ENCODE measurements at regions not wholly inside any gene's neighbourhood (a gene's known extent, or its start where the extent isn't known, plus 50 kb on each side); places are given as distances from the start of the nearest gene placed in this dataset.
"Not testable (repeated sequence)": the region's sequence is repeated elsewhere in the genome, so short reads cannot be mapped to it uniquely, and the experiment has no call there.

DNA sequence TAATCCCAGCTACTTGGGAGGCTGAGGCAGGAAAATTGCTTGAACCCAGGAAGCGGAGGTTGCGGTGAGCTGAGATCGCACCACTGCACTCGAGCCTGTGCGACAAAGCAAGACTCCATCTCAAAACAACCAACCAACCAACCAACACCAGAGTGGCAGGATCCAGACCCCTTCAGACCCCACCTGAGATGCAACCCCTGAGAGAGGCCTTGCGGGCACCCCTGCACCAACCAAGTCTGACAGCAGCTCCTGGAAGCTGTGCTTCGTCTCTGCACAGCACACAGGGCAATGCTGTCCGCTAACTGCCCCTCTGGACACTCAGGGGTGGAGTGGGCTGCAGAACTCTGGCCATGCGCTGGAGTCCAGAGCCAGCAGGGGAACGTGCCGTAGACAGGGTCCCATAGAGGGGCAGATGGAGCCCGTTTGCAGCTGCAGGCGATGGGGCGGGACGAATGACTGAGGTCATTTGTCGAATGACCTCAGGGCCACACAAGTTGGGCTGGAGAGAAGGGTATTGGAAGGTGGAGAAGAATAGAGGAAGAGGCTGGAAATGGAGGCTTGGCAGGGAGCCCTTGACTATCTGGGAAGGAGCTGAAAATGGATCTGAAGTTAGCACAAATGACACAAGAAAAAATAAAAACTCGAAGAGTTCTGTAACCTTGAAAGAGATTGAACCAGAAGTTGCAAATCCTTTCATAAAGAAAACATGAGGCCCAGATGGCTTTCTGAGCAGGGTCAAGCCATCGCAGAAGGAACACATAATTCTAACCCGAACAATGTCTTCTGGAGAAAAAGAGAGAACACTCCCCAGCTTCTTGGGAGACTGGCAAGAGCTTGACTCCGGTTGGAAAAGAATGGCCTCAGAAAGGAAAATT lies 199.7 kb downstream of the CTTN start:
- intact Hi-C loops (cut with micrococcal nuclease): no loop called here
- ATAC-seq (no peak), DNase-seq (no peak)
- Mint-ChIP-seq H3K36me3 (no peaks in the 10 kb centered on the region), H3K9me3 (peaks cover 0 to 1% (median 0%) of the 10 kb centered on the region in 11 donors), H3K27me3 (peaks cover 0 to 29% (median 12%) of the 10 kb centered on the region in 5 donors), H3K4me1 (peaks cover 0 to 2% (median 0%) of the 10 kb centered on the region in 7 donors), H3K4me3 (no peak overlapping the region), H3K27ac (no peak overlapping the region)
- no peak overlapping the region for H3K27ac ChIP-seq (ENCODE audit: low read depth, low read length)
- ChIA-PET CTCF (no interaction called here), POLR2A (no interaction called here)
- no peaks in the 10 kb centered on the region for H3K4me1 ChIP-seq (ENCODE audit: control insufficient read depth in 2 of 2, insufficient read depth in 2 of 2, low read length in 2 of 2)
- no peaks in the 10 kb centered on the region for H3K9me3 ChIP-seq (ENCODE audit: control insufficient read depth in 2 of 3, low read length in 3 of 3)
- no peaks in the 10 kb centered on the region for H3K27me3 ChIP-seq (ENCODE audit: control insufficient read depth in 2 of 2, insufficient read depth in 2 of 2, low read length in 2 of 2)
- H3K4me3 ChIP-seq (ENCODE audit: low read length): no peak overlapping the region
- no peaks in the 10 kb centered on the region for H3K36me3 ChIP-seq (ENCODE audit: control insufficient read depth in 2 of 3, insufficient read depth in 3 of 3, low read length in 3 of 3)

DNA sequence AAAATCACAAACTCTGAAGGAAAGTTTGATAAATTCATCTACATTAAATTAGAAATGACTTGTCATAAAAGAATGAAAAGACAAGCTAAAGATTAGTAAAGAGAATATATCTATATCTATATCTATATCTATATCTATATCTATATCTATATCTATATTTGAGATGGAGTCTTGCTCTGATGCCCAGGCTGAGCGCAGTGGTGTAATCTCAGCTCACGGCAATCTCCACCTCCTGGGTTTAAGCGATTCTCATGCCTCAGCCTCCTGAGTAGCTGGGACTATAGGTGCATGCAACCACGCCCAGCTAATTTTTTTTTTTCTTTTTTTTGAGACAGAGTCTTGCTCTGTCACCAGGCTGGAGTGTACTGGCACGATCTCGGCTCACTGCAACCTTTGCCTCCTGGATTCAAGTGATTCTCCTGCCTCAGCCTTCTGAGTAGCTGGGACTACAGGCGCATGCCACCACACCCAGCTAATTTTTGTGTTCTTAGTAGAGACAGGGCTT lies 202.6 kb downstream of the CTTN start:
- H3K36me3 Mint-ChIP-seq; H3K4me3 Mint-ChIP-seq; H3K27ac ChIP-seq (ENCODE audit: low read depth, low read length); H3K4me1 Mint-ChIP-seq; H3K9me3 Mint-ChIP-seq; H3K9me3 ChIP-seq (ENCODE audit: control insufficient read depth in 2 of 3, low read length in 3 of 3); H3K27me3 ChIP-seq (ENCODE audit: control insufficient read depth in 2 of 2, insufficient read depth in 2 of 2, low read length in 2 of 2); DNase-seq; ATAC-seq; intact Hi-C loops (cut with micrococcal nuclease); H3K4me3 ChIP-seq (ENCODE audit: low read length); H3K36me3 ChIP-seq (ENCODE audit: control insufficient read depth in 2 of 3, insufficient read depth in 3 of 3, low read length in 3 of 3); H3K4me1 ChIP-seq (ENCODE audit: control insufficient read depth in 2 of 2, insufficient read depth in 2 of 2, low read length in 2 of 2); CTCF ChIA-PET; POLR2A ChIA-PET; H3K27ac Mint-ChIP-seq: not testable (repeated sequence)
- H3K27me3 Mint-ChIP-seq: peaks cover 0 to 16% (median 8%) of the 10 kb centered on the region in 5 donors

DNA sequence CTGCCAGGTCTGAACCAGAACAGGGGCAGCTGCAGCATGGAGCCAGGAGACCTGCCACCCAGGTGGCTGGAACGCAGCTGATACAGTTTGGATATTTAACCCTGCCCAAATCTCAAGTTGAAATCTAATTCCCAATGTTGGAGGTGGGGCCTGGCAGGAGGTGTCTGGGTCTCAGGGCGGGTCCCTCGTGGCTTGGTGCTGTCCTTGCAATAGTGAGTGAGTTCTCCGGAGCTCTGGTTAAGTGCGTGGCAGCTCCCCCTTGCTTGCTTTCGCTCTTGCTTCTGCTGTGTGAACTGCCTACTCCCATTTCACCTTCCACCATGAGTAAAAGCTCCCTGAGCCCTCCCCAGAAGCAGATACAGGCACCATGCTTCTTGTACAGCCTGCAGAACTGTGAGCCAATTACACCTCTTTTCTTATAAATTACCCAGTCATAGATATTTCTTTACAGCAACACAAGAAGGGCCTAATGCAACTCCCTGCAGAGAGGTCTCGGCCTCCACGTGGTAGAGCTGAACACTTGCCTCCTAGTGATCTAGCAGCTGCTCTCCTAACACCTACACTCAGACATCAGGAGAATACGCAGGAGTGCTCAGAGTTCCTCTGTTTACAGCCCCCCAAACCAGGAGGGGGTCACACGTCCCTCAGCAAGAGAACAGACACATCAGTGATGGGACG lies 203.7 kb downstream of the CTTN start:
- H3K4me3 Mint-ChIP-seq: no peak overlapping the region
- intact Hi-C loops (cut with micrococcal nuclease): no loop called here

DNA sequence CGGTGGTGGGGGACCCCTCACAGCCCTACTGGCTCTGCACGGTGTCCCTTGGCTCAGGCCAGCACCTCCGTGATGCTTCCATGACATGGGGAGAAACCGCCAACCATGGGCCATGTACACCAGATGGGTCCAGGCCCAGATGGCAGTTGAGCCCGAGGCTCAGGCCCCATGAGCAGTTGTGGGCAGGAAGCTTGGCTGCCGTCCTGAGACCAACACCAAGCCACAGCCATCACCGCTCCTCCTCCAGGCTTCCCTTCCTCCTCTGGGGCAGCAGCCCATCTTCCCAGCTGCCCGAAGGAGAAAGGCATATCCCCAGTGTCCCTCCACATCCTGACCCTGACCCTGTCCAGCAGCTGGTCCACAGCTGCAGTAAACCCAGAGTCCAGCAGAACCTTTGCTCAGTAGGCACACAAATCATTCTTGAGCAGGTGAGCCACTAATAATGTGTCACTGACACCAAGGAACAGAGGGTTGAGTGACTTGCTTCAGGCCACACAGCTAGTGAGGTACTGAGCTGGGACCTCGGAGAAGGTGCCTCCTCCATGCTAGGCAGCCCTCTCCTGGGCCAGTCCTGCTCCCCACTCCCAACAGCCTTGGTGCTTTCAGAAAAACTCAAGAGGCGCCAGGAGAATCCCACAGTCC lies 204.9 kb downstream of the CTTN start:
- Histone ChIP-seq H3K4me1 (ENCODE audit: control insufficient read depth in 2 of 2, insufficient read depth in 2 of 2, low read length in 2 of 2) (no peaks in the 10 kb centered on the region), H3K4me3 (ENCODE audit: low read length) (no peak overlapping the region), H3K27ac (ENCODE audit: low read depth, low read length) (no peak overlapping the region), H3K27me3 (ENCODE audit: control insufficient read depth in 2 of 2, insufficient read depth in 2 of 2, low read length in 2 of 2) (no peaks in the 10 kb centered on the region), H3K36me3 (ENCODE audit: control insufficient read depth in 2 of 3, insufficient read depth in 3 of 3, low read length in 3 of 3) (no peaks in the 10 kb centered on the region), H3K9me3 (ENCODE audit: control insufficient read depth in 2 of 3, low read length in 3 of 3) (no peaks in the 10 kb centered on the region)
- no peak overlapping the region for H3K4me3 Mint-ChIP-seq
- H3K4me1 Mint-ChIP-seq: peaks cover 0 to 4% (median 0%) of the 10 kb centered on the region in 7 donors
- no peak overlapping the region for H3K27ac Mint-ChIP-seq
- CTCF ChIA-PET: no interaction called here
- ATAC-seq: no peak
- peaks cover 0 to 9% (median 0%) of the 10 kb centered on the region in 5 donors for H3K27me3 Mint-ChIP-seq
- H3K9me3 Mint-ChIP-seq: peaks cover 0 to 2% (median 0%) of the 10 kb centered on the region in 11 donors
- no peak for DNase-seq
- H3K36me3 Mint-ChIP-seq: no peaks in the 10 kb centered on the region
- intact Hi-C loops (cut with micrococcal nuclease): no loop called here
- POLR2A ChIA-PET: no interaction called here

More for the DNA sequence above, 203.7 kb downstream of the CTTN start:
- ATAC-seq (no peak), DNase-seq (no peak)
- Mint-ChIP-seq H3K27me3 (peaks cover 0 to 16% (median 3%) of the 10 kb centered on the region in 5 donors), H3K36me3 (no peaks in the 10 kb centered on the region), H3K9me3 (peaks cover 0 to 2% (median 0%) of the 10 kb centered on the region in 11 donors), H3K27ac (no peak overlapping the region), H3K4me1 (peaks cover 0 to 4% (median 0%) of the 10 kb centered on the region in 7 donors)
- Histone ChIP-seq H3K27me3 (ENCODE audit: control insufficient read depth in 2 of 2, insufficient read depth in 2 of 2, low read length in 2 of 2) (no peaks in the 10 kb centered on the region), H3K9me3 (ENCODE audit: control insufficient read depth in 2 of 3, low read length in 3 of 3) (no peaks in the 10 kb centered on the region), H3K4me1 (ENCODE audit: control insufficient read depth in 2 of 2, insufficient read depth in 2 of 2, low read length in 2 of 2) (no peaks in the 10 kb centered on the region), H3K4me3 (ENCODE audit: low read length) (no peak overlapping the region), H3K36me3 (ENCODE audit: control insufficient read depth in 2 of 3, insufficient read depth in 3 of 3, low read length in 3 of 3) (no peaks in the 10 kb centered on the region), H3K27ac (ENCODE audit: low read depth, low read length) (no peak overlapping the region)
- ChIA-PET POLR2A (no interaction called here), CTCF (no interaction called here)

DNA sequence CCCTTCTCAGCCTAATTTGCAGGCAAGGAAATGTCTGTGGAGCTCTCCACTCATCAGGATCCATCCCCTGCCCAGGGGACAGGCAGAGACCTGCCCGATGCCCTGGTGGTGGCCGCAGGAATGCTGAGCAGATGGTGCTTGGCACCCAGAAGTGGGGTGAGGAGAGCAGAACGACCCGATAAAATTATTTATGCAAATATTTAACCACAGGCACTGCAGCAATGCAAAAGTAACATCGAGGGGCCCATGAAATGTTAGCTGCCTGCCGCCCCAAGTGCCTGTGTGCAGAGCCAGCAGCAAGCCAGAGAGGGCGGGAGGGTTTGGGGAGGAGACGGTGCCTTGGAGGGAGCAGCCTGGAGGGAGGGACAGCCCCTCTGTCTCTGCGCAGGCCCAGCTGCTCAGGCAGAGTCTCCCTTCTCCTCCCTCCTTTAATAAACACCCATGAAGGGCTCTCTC lies 205.5 kb downstream of the CTTN start:
- Mint-ChIP-seq H3K36me3 (no peaks in the 10 kb centered on the region), H3K27me3 (peaks cover 0 to 7% (median 4%) of the 10 kb centered on the region in 5 donors), H3K9me3 (peaks cover 0 to 2% (median 0%) of the 10 kb centered on the region in 11 donors), H3K4me3 (no peak overlapping the region), H3K27ac (peak overlapping the region in 1 of 9 donors; percentile 62), H3K4me1 (peaks cover 0 to 4% (median 0%) of the 10 kb centered on the region in 7 donors)
- ChIA-PET POLR2A (no interaction called here), CTCF (no interaction called here)
- Histone ChIP-seq H3K27me3 (ENCODE audit: control insufficient read depth in 2 of 2, insufficient read depth in 2 of 2, low read length in 2 of 2) (no peaks in the 10 kb centered on the region), H3K36me3 (ENCODE audit: control insufficient read depth in 2 of 3, insufficient read depth in 3 of 3, low read length in 3 of 3) (no peaks in the 10 kb centered on the region), H3K4me3 (ENCODE audit: low read length) (no peak overlapping the region), H3K27ac (ENCODE audit: low read depth, low read length) (no peak overlapping the region), H3K9me3 (ENCODE audit: control insufficient read depth in 2 of 3, low read length in 3 of 3) (no peaks in the 10 kb centered on the region), H3K4me1 (ENCODE audit: control insufficient read depth in 2 of 2, insufficient read depth in 2 of 2, low read length in 2 of 2) (no peaks in the 10 kb centered on the region)
- DNase-seq (no peak), ATAC-seq (no peak)
- intact Hi-C loops (cut with micrococcal nuclease): no loop called here

DNA sequence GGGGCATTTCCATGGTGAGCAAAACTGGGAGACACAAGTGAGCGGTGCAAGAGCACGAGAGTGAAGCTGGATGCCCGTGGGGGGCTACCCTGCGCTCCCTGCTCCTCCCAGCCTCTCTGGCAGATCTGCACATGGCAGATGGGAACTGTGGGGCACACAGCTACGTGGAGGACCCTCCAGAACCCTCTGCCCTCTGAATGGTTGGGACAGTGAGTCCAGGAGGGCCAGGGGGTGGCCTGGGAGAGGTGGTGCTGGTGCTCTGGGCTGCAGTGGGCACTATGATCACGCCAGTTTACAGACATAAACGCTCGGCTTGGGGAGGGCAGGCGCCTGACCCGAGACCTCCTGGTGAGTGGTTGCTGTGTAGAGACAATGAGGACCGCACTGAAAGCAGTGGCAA lies 205.9 kb downstream of the CTTN start:
- intact Hi-C loops (cut with micrococcal nuclease): no loop called here
- Mint-ChIP-seq H3K9me3 (peaks cover 0 to 2% (median 0%) of the 10 kb centered on the region in 11 donors), H3K4me3 (no peak overlapping the region), H3K27me3 (peaks cover 0 to 10% (median 7%) of the 10 kb centered on the region in 5 donors), H3K36me3 (no peaks in the 10 kb centered on the region), H3K27ac (no peak overlapping the region), H3K4me1 (peaks cover 0 to 4% (median 0%) of the 10 kb centered on the region in 7 donors)
- Histone ChIP-seq H3K4me3 (ENCODE audit: low read length) (no peak overlapping the region), H3K4me1 (ENCODE audit: control insufficient read depth in 2 of 2, insufficient read depth in 2 of 2, low read length in 2 of 2) (no peaks in the 10 kb centered on the region), H3K9me3 (ENCODE audit: control insufficient read depth in 2 of 3, low read length in 3 of 3) (no peaks in the 10 kb centered on the region), H3K27me3 (ENCODE audit: control insufficient read depth in 2 of 2, insufficient read depth in 2 of 2, low read length in 2 of 2) (no peaks in the 10 kb centered on the region), H3K36me3 (ENCODE audit: control insufficient read depth in 2 of 3, insufficient read depth in 3 of 3, low read length in 3 of 3) (no peaks in the 10 kb centered on the region), H3K27ac (ENCODE audit: low read depth, low read length) (no peak overlapping the region)
- ChIA-PET POLR2A (no interaction called here), CTCF (no interaction called here)
- DNase-seq: no peak
- ATAC-seq: no peak
